K562 (cell line): ENCODE measurements at regions not wholly inside any gene's neighbourhood (a gene's known extent, or its start where the extent isn't known, plus 50 kb on each side); places are given as distances from the start of the nearest gene placed in this dataset.

Experiments used
- ATAC-seq: fragments of 200-7000 bp; cut with Tn5 transposase; 3 replicates; pipeline ENCODE4 v1.9.1; 2020; ENCODE audit warnings: moderate library complexity
- BruUV-seq: library from RNA; stranded (reverse); fragments of 400-500 nt; replicated peaks from 2 replicates; lab custom pipeline; 2021; lab: Mats Ljungman, UMichigan
- CTCF ChIA-PET: fragments of 300-600 bp; formaldehyde crosslinking; extraction: SDS; loops from one replicate; lab custom pipeline; 2021; ENCODE audit warnings: low intra/inter-chr PET ratio; lab: Yijun Ruan, JAX
- POLR2A ChIA-PET: fragments of 300-600, 350-650 bp; sonication (Branson Sonifier 250); formaldehyde crosslinking; extraction: SDS; loops from one replicate; lab custom pipeline; 2021; ENCODE audit warnings: antibody characterized with exemption, inconsistent platforms; lab: Yijun Ruan, JAX
- DNase-seq, 4 experiments: peaks; one replicate each; pipeline versions ENCODE4 v3.0.0 to v3.0.0-alpha.2; 2011 to 2018; ENCODE audit warnings: low spot score in 3 of 4, mixed read lengths in 3 of 4; ENCODE audit errors: extremely low read depth in 1 of 4
- FAIRE-seq: peaks from 2 replicates; lab custom pipeline; 2011; peaks lifted over from hg19 to GRCh38; lab: Jason Lieb, UNC
- H2AFZ ChIP-seq: 2 replicates; pipeline ENCODE4 v1.6.0; 2011; ENCODE audit warnings: low read depth, low read length, control low read depth, inconsistent platforms
- H3K27ac ChIP-seq: fragments of 200-600 bp; 3 replicates; pipeline ENCODE4 v1.8.0; 2011; ENCODE audit warnings: low read depth, mild to moderate bottlenecking, control low read depth, inconsistent platforms, low read length, moderate library complexity, mixed read lengths; ENCODE audit errors: extremely low read depth
- H3K27me3 ChIP-seq, 2 experiments: fragments of 300-600 bp in 1 of 2; 2 replicates in 1 of 2; 3 replicates in 1 of 2; pipeline versions ENCODE4 v1.6.0 to v1.8.0; 2011; ENCODE audit warnings: inconsistent platforms in 2 of 2, low read length in 2 of 2, mild to moderate bottlenecking in 1 of 2, mixed read lengths in 1 of 2, moderate library complexity in 1 of 2; ENCODE audit not compliant: control insufficient read depth in 2 of 2, insufficient read depth in 2 of 2
- H3K36me3 ChIP-seq: fragments of 300-600 bp; 3 replicates; pipeline ENCODE4 v1.8.0; 2011; ENCODE audit warnings: mild to moderate bottlenecking, low read length, inconsistent platforms; ENCODE audit not compliant: control insufficient read depth, insufficient read depth
- H3K4me1 ChIP-seq, 2 experiments: fragments of 200-600 bp in 1 of 2; replicated peaks in 1 of 2; 2 replicates in 1 of 2; 3 replicates in 1 of 2; pipeline versions ENCODE4 v1.5.1 to v1.8.0; 2011; ENCODE audit warnings: inconsistent platforms in 2 of 2, low read length in 2 of 2, mild to moderate bottlenecking in 1 of 2, mixed read lengths in 1 of 2, moderate library complexity in 1 of 2; ENCODE audit not compliant: control insufficient read depth in 2 of 2, insufficient read depth in 2 of 2
- H3K4me2 ChIP-seq: 2 replicates; pipeline ENCODE4 v1.6.1; 2011; ENCODE audit warnings: low read length, control low read depth, inconsistent platforms, mixed read lengths; ENCODE audit not compliant: insufficient read depth
- H3K4me3 ChIP-seq: fragments of 200-600 bp; sonication (generic), shearing (Covaris generic); 2 replicates; pipeline ENCODE4 v1.5.1; 2016; ENCODE audit warnings: control low read depth, inconsistent platforms
- H3K79me2 ChIP-seq: fragments of 200-600 bp; 3 replicates; pipeline ENCODE4 v1.8.0; 2011; ENCODE audit warnings: low read length, inconsistent platforms; ENCODE audit not compliant: control insufficient read depth, insufficient read depth
- H3K9ac ChIP-seq, 2 experiments: 2 replicates each; pipeline versions ENCODE4 v1.6.0 to v1.6.1; 2011; ENCODE audit warnings: low read depth in 2 of 2, low read length in 2 of 2, control low read depth in 1 of 2, inconsistent platforms in 1 of 2, mild to moderate bottlenecking in 1 of 2, mixed read lengths in 1 of 2; ENCODE audit not compliant: insufficient read depth in 1 of 2
- H3K9me1 ChIP-seq: one replicate; pipeline ENCODE4 v1.6.0; 2011; ENCODE audit warnings: inconsistent platforms, mild to moderate bottlenecking, low read length, moderate library complexity; ENCODE audit not compliant: control insufficient read depth, insufficient read depth
- H3K9me3 ChIP-seq: replicated peaks from 2 replicates; pipeline ENCODE4 v1.5.1; 2011; ENCODE audit warnings: low read depth, low read length, inconsistent platforms; ENCODE audit not compliant: control insufficient read depth, insufficient read depth
- H4K20me1 ChIP-seq: replicated peaks from 2 replicates; pipeline ENCODE4 v1.6.1; 2011; ENCODE audit warnings: low read length, inconsistent platforms, mixed read lengths; ENCODE audit not compliant: control insufficient read depth, insufficient read depth
- BRCA1 ChIP-seq, 2 experiments: fragments of 450-650 bp in 1 of 2; sonication (generic) in 1 of 2; formaldehyde crosslinking in 1 of 2; IDR thresholded peaks; 2 replicates each; pipeline versions ENCODE4 v1.5.0 to v1.6.1; 2017 to 2020; ENCODE audit warnings: mild to moderate bottlenecking in 1 of 2, missing genetic modification reagents in 1 of 2
- HEY1 ChIP-seq: fragments of 250-450 bp; sonication (Bioruptor Pico); IDR thresholded peaks from 2 replicates; pipeline ENCODE4 v1.5.0; 2020; ENCODE audit warnings: mild to moderate bottlenecking, moderate library complexity, borderline replicate concordance
- NBN ChIP-seq: fragments of 450-650 bp; IDR thresholded peaks from 2 replicates; pipeline ENCODE4 v1.6.1; 2016; ENCODE audit warnings: low read depth, mild to moderate bottlenecking
- SAP30 ChIP-seq: fragments of 200-600 bp; sonication (generic); IDR thresholded peaks from 2 replicates; pipeline ENCODE4 v1.6.1; 2012; ENCODE audit warnings: borderline replicate concordance, low read depth, mild to moderate bottlenecking, moderate library complexity, low read length, control low read depth, inconsistent platforms; ENCODE audit not compliant: insufficient read depth, poor library complexity, severe bottlenecking
- ZFP30 ChIP-seq: fragments of 250-450 bp; sonication (Bioruptor Pico); IDR thresholded peaks from 2 replicates; pipeline ENCODE4 v1.8.0; 2022; ENCODE audit warnings: moderate library complexity, mild to moderate bottlenecking, inconsistent platforms, borderline replicate concordance
- WGBS: fragments of 100-300 bp; shearing (Covaris generic); methylation state at CpG from one replicate; pipeline ENCODE4 v1.1.6; 2016; ENCODE audit warnings: low coverage, mixed read lengths; ENCODE audit not compliant: insufficient coverage; ENCODE audit errors: missing lambda C conversion rate; 5-methylcytosine and 5-hydroxymethylcytosine counted together
- in situ Hi-C: fragments of 300-500 bp; cut with MboI; formaldehyde crosslinking; loops from 4 replicates; pipeline ENCODE4 v1.15.0; 2018; ENCODE audit warnings: inconsistent platforms, mixed read lengths
- intact Hi-C: fragments of 100-400 bp; cut with micrococcal nuclease; formaldehyde crosslinking; loops from 2 replicates; pipeline ENCODE4 v1.14.2; 2022
- TF ChIP-seq, protein P1 (sequence below), 2 experiments: fragments of 450-650 bp; conservative IDR thresholded peaks; 2 replicates each; pipeline ENCODE4 v1.6.1; 2017; ENCODE audit warnings: mild to moderate bottlenecking in 2 of 2, moderate library complexity in 2 of 2
- TF ChIP-seq, protein P2 (sequence below): fragments of 450-650 bp; conservative IDR thresholded peaks from 2 replicates; pipeline ENCODE4 v1.6.1; 2016; ENCODE audit warnings: missing genetic modification characterization, low read depth, mild to moderate bottlenecking, missing compliant biosample characterization, moderate library complexity
- TF ChIP-seq, protein P3 (sequence below): sonication (generic); formaldehyde crosslinking; IDR thresholded peaks from 2 replicates; pipeline ENCODE4 v1.5.0; 2020; ENCODE audit warnings: missing genetic modification reagents
- TF ChIP-seq, protein P4 (sequence below): fragments of 250-450 bp; sonication (Bioruptor Pico); IDR thresholded peaks from 2 replicates; pipeline ENCODE4 v1.4.0; 2020; ENCODE audit warnings: mild to moderate bottlenecking

DNA sequence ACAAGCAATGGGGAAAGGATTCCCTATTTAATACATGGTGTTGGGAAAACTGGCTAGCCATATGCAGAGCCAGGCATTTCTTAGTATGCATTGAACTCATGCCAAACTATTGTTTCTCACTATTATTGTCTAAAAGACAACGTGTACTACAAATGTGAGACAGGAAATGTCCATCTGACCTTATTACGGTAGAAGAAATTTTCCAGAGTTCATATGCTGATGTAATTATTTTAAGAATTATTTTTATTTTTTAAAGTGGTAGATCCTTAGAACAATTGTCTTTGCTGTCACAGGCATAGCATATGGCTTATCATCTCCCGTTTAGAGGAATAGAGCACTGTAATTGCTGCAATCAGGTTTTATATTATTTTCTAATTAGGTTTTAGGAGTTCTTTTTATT, 75.2 kb upstream of the S1PR1 start:
- intact Hi-C loops, result no loop called here
- BruUV-seq, result no TSS peak
- in situ Hi-C loops, result no loop called here
- FAIRE-seq (no peak), DNase-seq (no peak), ATAC-seq (no peak)
- Histone ChIP-seq H3K27ac (no peak overlapping the region), H3K9ac (no peak overlapping the region), H3K9me1 (no peaks in the 10 kb centered on the region), H2AFZ (no peak overlapping the region), H3K4me3 (no peak overlapping the region), H3K36me3 (no peaks in the 10 kb centered on the region), H3K27me3 (no peaks in the 10 kb centered on the region), H3K4me2 (no peak overlapping the region), H4K20me1 (no peaks in the 10 kb centered on the region; the same call in 1 of the 2 replicates)
- ChIA-PET POLR2A (no interaction called here), CTCF (no interaction called here)
- WGBS, result 48% methylated on average over 3 of the region's 3 CpGs
- TF ChIP-seq, protein P1, sequence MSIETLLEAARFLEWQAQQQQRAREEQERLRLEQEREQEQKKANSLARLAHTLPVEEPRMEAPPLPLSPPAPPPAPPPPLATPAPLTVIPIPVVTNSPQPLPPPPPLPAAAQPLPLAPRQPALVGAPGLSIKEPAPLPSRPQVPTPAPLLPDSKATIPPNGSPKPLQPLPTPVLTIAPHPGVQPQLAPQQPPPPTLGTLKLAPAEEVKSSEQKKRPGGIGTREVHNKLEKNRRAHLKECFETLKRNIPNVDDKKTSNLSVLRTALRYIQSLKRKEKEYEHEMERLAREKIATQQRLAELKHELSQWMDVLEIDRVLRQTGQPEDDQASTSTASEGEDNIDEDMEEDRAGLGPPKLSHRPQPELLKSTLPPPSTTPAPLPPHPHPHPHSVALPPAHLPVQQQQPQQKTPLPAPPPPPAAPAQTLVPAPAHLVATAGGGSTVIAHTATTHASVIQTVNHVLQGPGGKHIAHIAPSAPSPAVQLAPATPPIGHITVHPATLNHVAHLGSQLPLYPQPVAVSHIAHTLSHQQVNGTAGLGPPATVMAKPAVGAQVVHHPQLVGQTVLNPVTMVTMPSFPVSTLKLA (conservative IDR thresholded peaks at IDR 0.05), result no peak
- TF ChIP-seq, protein P2, sequence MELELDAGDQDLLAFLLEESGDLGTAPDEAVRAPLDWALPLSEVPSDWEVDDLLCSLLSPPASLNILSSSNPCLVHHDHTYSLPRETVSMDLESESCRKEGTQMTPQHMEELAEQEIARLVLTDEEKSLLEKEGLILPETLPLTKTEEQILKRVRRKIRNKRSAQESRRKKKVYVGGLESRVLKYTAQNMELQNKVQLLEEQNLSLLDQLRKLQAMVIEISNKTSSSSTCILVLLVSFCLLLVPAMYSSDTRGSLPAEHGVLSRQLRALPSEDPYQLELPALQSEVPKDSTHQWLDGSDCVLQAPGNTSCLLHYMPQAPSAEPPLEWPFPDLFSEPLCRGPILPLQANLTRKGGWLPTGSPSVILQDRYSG (tag), result no peak
- no peak for TF ChIP-seq BRCA1 (IDR thresholded peaks at IDR 0.05)
- no peak for TF ChIP-seq BRCA1 (CRISPR knock-in tag; IDR thresholded peaks at IDR 0.05)
- TF ChIP-seq SAP30, result no peak
- TF ChIP-seq, protein P3, sequence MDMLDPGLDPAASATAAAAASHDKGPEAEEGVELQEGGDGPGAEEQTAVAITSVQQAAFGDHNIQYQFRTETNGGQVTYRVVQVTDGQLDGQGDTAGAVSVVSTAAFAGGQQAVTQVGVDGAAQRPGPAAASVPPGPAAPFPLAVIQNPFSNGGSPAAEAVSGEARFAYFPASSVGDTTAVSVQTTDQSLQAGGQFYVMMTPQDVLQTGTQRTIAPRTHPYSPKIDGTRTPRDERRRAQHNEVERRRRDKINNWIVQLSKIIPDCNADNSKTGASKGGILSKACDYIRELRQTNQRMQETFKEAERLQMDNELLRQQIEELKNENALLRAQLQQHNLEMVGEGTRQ, result no peak
- no peak for TF ChIP-seq ZFP30 (CRISPR knock-in tag)
- TF ChIP-seq HEY1 (CRISPR knock-in tag), result no peak
- TF ChIP-seq, protein P4, sequence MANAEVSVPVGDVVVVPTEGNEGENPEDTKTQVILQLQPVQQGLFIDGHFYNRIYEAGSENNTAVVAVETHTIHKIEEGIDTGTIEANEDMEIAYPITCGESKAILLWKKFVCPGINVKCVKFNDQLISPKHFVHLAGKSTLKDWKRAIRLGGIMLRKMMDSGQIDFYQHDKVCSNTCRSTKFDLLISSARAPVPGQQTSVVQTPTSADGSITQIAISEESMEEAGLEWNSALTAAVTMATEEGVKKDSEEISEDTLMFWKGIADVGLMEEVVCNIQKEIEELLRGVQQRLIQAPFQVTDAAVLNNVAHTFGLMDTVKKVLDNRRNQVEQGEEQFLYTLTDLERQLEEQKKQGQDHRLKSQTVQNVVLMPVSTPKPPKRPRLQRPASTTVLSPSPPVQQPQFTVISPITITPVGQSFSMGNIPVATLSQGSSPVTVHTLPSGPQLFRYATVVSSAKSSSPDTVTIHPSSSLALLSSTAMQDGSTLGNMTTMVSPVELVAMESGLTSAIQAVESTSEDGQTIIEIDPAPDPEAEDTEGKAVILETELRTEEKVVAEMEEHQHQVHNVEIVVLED, result no peak
- TF ChIP-seq NBN, result no peak
- TF ChIP-seq, all 486 proteins: peak for 0
- Histone ChIP-seq H3K9me3 (no peaks in the 10 kb centered on the region), H3K4me1 (no peaks in the 10 kb centered on the region), H3K79me2 (no peaks in the 10 kb centered on the region)
